HG03108 (cell line): ENCODE measurements at regions not wholly inside any gene's neighbourhood (a gene's known extent, or its start where the extent isn't known, plus 50 kb on each side); places are given as distances from the start of the nearest gene placed in this dataset.
"Not testable (repeated sequence)": the region's sequence is repeated elsewhere in the genome, so short reads cannot be mapped to it uniquely, and the experiment has no call there.

Experiments used
- ATAC-seq: cut with Tn5 transposase; IDR thresholded peaks from one replicate; pipeline ENCODE4 v1.9.1; 2021; ENCODE audit warnings: moderate library complexity; ENCODE audit not compliant: unreplicated experiment

GRCh38 chr12:58413794-58414193, 472.4 kb downstream of the ATP23 start:
- ATAC-seq = no peak

DNA sequence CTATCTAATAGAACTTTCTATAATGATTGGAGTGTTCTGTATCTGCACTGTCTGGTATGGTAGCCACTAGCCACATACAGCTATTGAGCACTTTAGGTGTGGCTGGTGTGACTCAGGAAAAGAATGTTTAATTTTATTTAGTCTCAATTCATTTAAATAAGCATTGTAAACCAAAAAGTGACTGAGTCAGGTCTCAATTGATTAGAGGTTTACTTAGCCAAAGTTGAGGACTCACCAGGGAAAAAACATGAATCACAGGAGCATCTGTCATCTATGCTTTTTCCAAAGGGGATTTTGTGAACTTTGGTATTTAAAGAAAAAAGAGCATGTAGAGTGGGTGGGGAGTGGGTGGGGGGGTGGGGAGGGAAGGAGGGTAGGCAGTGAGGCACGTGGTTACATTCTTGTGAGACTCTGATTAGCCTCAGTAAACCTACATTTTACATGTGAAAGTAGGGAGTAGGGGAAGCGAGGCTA, 473.1 kb downstream of the ATP23 start:
- no peak for ATAC-seq

DNA sequence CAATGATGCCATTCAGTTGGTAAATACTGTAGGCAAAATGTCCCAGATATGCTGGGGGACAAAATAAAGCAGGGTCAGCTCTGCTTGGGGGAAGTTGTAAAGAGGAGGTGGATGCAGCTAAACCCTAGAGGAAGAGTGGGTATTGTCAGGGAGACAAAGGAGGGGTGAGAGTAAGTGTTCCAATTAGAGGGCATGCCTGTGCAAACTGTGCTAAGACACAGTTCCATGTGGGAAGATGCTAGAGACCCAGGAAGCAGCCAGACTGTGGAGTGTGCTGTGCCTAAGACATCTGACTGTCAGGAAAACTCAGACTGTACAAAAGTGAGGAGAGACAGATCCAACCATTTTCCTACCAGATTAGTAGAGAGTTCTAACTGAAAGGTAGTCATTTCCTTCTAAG, 474.3 kb downstream of the ATP23 start:
- ATAC-seq = no peak

- no peak for ATAC-seq
Observed at GRCh38 chr12:58416236-58416635, 474.9 kb downstream of the ATP23 start.

GRCh38 chr12:58419196-58419760, 477.9 kb downstream of the ATP23 start:
- no peak for ATAC-seq

GRCh38 chr12:58419905-58420304, 478.5 kb downstream of the ATP23 start:
- no peak for ATAC-seq

DNA sequence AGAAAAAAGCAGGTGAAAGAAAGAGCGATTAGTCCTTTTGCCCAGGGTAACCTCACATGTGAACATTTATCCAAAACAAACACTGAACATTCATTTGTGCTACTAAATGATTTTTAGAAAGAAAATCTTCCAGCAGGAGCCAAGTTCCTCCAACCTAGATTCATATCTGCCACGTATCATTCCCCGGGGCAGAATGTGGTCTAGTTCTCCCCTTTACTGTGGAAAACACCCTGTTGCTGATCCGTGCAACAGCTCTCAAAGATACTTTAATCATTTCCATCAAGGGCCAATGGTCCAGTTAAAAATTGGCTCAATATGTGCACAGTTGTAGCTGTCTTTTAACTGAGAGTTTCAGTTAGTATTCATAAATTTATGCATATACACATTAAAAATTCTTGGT, 479.1 kb downstream of the ATP23 start:
- no peak for ATAC-seq

GRCh38 chr12:58421990-58422389, 480.6 kb downstream of the ATP23 start:
- no peak for ATAC-seq

- ATAC-seq = peak; percentile 10
Observed at GRCh38 chr12:58424735-58425392, 483.5 kb downstream of the ATP23 start.

DNA sequence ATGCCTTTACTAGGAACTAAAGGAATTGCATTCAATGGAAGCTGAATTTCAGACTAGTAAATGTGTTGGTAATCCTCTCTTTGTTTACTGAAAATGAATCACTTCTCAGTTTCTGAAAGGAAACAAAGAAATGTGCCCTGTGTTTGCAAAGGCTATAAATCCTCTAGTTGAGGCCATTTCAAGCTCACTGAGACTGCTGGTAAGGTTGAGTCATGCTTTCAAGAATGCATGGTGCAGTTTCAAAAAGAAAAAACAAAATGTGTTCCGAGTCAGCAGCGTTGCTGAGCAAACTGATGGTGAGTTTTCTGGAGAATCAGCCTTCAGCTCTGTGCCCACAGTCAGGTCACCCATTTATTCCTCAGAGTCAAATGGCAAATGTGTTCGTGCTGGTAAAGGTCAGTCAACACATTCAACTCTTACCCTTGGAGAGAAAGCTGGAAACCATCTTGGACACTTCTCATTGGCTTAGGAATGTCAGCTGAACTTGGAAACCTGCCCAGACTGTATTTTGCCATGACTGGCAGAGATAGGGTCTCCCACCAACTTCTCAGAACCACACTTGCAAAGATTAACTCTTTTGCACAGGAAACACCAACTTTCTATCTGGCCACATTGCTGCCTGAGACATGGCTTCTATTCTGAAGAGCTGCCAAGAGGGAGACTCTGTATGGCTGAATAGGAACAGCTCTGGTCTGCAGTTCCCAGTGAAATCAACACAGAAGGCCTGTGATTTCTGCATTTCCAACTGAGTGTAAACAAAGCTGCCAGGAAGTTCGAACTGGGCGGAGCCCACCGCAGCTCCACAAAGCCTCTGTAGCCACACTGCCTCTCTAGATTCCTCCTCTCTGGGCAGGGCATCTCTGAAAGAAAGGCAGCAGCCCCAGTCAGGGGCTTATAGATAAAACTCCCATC, 484.4 kb downstream of the ATP23 start:
- peak; percentile 89 for ATAC-seq

DNA sequence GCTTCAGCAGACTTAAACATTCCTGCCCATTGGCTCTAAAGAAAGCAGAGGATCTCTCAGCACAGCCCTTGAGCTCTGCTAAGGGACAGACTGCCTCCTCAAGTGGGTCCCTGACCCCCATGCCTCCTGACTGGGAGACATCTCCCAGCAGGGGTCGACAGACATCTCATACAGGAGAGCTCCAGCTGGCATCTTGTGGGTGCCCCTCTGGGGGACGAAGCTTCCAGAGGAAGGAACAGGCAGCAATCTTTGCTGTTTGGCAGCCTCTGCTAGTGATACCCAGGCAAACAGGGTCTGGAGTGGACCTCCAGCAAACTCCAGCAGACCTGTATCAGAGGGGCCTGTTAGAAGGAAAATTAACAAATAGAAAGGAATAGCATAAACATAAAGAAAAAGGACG, 485.1 kb downstream of the ATP23 start:
- not testable (repeated sequence) for ATAC-seq

- ATAC-seq = no peak
Observed at GRCh38 chr12:58433959-58434358, 486.3 kb downstream of the LRIG3 start.

DNA sequence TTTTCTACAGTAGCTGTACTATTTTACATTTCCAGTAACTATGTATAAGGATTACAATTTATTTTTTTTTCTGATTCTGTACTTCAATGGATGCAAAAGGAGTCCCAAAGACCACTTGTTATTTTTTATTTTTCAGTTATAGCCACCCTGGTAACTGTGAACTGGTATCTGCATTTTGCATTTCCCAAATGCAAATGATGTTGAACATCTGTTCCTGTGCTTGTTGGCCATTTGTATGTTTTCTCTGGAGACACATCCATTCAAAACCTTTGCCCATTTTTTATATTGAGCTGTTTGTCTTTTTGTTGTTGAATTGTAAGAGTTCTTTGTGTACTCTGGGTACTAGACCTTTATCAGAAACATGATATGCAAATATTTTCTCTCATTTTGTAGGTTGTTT, 485.6 kb downstream of the LRIG3 start:
- ATAC-seq = no peak

DNA sequence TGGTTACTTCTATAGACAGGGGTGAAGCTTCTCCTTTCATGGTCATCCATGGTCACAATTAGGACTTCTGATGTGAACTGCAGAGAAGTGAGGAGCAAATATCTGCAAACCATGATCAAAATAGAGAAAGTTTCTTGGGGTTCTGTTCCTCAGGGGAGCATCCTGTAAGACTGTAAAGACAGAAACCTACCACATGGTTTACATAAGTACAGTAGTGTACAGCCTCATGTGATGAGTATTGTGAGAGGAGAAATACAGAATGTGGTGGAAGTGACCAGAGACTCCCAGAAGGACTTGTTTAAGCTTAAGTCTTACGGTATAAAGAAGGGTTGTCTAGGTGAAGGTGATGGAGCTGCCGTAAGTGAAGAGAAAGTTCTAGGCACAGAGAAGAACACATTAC, 484.7 kb downstream of the LRIG3 start:
- peak; percentile 49 for ATAC-seq

GRCh38 chr12:58441483-58441882, 478.8 kb downstream of the LRIG3 start:
- ATAC-seq = no peak

- no peak for ATAC-seq
Observed at GRCh38 chr12:58443273-58443980, 476.9 kb downstream of the LRIG3 start.

DNA sequence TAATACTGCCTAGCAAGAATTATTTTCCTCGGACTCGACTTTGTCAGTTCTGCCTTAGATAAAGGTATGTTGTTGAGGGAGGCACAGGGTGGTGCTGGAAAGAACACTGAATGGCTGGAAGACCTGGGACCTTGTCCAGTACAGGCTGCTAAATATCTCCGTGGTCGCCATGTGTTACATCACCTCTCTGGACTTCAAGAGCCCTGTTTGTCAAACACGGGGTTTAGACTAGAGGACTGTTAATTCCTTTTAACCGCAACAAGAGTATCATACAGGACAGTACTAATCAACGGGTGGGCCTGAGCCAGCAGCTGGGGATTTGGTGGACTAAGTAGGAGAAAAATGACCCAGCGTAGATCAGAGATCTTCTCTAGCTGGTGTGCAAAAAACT, 476.3 kb downstream of the LRIG3 start:
- no peak for ATAC-seq

GRCh38 chr12:58450868-58451482, 469.3 kb downstream of the LRIG3 start:
- ATAC-seq = no peak

GRCh38 chr12:58452546-58452945, 467.8 kb downstream of the LRIG3 start:
- ATAC-seq = no peak

GRCh38 chr12:58453306-58453705, 467.0 kb downstream of the LRIG3 start:
- ATAC-seq = no peak

DNA sequence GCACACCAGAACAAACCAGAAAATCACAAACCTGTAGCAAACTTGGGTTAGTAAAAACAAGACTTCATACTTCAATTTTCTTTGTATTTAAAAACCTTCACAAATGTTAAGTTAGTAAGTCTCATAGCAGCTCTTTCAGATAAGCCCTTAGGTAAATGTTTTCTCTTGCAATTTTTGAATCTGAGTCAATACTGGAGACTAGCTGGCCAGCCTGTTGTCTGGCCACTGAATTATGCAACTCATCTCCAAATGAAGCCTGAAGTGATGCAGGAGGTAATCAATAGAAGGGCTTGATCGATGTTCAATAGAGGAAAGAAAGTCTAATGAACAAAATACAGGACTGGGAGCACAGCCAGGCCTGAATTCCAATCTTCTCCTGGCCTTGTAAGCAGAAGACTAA, 465.2 kb downstream of the LRIG3 start:
- no peak for ATAC-seq
